Stimulated activated CD4-positive, alpha-beta T cell treated with anti-CD3 and anti-CD28 coated beads, Interleukin-4, amount 100 ng/mL, for 4 hours (primary cell): ENCODE measurements at regions not wholly inside any gene's neighbourhood (a gene's known extent, or its start where the extent isn't known, plus 50 kb on each side); places are given as distances from the start of the nearest gene placed in this dataset.

Source experiments
- DNase-seq, 2 experiments: peaks; one replicate each; pipeline ENCODE4 v3.0.0-alpha.2; 2020

DNA sequence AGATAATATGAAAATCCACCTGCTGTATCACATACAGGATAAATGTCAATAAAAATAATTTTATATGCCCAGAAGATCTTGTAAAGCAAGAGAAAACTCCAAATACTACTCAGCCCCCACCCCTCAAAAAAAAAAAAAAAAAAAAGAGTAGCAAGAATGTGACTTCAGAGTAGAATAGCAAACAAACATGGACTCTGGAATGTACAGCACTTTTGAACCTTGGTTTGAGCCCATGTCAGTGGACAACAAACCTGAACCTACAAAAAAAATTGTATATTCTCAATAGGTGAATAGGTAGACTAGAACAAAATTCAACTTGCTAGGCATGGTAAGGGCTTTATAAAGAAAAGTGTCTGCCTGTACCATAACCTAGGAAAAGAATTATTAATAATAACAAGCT lies 428.0 kb downstream of the SLITRK6 start:
- no peak for DNase-seq

- DNase-seq = no peak
Measured at GRCh38 chr13:85368686-85369085, 430.5 kb downstream of the SLITRK6 start.

- DNase-seq = no peak
Measured at GRCh38 chr13:85367887-85368286, 431.3 kb downstream of the SLITRK6 start.

DNA sequence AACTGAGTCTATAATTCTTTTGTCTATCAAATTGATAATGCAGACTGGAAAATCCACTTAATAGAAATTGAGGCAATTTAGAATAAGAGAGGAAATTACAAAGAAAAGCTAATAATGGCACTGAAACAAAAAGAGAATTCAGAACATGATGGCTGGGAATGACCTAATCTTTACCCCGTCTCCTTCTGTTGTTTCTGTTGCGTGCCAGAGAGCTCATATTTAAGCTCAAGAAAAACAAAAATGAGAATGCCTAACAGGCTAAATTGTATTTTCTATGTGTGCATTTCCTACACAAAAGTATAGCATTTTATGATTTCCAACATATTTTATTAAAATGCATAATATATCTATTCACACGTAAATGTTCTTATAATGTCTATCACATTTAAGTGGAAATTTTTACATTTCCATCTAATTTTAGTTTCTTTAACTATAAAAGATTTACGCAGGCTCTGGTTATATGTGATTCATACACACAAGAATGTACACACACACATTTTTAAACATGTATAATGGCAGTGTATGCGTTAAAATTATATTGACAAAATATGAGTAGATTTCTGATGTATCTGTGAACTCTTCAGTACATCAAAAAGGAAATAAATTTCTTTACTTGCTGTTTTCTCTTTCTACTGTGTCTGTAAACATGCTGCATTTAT lies 432.3 kb downstream of the SLITRK6 start:
- no peak for DNase-seq

DNA sequence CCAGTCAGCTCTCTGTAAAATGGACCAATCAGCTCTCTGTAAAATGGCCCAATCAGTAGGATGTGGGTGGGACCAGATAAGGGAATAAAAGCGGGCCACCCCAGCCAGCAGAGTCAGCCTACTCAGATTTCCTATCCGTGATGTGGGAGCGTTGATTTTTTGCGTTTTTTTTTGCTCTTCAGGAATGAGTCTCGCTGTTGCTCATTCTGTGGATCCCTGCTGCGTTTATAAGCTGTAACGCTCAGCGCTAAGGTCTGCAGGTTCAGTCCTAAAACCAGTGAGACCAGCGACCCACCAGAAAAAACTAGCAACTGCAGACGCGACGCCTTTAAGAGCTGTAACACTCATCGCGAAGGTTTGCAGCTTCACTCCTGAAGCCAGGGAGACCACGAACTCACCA lies 435.7 kb downstream of the SLITRK6 start:
- no peak for DNase-seq

DNA sequence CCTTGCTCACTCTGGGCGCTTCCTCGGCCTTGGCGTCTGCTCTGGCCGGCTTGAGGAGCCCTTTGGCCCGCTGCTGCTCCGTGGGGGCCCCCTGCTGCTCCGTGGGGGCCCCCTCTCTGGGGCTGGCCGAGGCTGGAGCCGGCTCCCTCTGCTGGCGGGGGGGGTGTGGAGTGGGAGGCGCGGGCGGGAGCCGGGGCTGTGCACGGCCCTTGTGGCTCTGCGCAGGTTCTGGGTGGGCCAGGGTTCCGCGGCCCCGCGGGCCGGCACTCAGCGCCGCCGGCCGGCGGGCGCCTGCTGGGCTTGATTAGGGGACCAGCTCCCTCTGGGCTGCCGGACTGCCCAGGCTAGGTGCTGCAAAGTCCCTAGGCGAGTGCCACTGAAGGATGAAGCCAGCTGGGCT lies 436.2 kb downstream of the SLITRK6 start:
- DNase-seq = no peak

DNA sequence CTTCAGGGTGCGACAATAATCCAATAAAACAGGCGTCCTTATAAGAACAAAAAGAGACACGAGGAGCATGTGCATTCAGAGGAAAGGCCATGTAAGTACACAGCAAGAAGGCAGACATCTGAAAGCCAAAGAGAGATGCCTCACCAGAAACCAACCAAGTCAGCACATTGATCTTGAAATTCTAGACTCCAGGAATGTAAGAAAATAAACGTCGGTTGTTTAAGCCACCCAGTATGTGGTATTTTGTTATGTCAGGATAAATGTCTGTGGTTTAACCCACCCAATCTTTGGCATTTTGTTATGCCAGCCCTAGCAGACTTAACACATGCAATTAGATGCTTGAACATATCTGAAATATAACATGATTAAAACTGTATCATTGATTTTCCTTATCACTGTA lies 452.0 kb downstream of the SLITRK6 start:
- no peak for DNase-seq

- no peak for DNase-seq
Measured at GRCh38 chr13:85334187-85334586, 465.0 kb downstream of the SLITRK6 start.

- no peak for DNase-seq
Measured at GRCh38 chr13:85333506-85334020, 465.7 kb downstream of the SLITRK6 start.

GRCh38 chr13:85332615-85333014 lies 466.6 kb downstream of the SLITRK6 start:
- no peak for DNase-seq

DNA sequence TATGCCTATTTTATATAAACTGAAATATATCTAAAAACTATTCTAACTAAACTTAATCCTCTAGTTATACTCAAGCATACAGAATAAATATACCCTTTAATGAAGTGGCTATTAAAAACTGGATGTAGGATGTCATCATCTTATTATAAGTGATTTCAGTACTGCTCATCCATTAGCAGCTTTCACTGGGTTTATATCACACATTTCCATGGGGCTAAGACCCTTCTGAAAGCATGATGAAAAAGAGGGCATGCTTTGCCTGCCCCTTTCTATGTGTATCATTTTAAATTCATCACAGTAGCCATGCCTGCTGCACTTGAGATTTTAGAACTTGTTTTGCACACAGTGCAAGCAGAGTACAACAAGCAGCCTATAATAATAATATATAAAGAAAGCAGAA lies 477.5 kb downstream of the SLITRK6 start:
- no peak for DNase-seq

DNA sequence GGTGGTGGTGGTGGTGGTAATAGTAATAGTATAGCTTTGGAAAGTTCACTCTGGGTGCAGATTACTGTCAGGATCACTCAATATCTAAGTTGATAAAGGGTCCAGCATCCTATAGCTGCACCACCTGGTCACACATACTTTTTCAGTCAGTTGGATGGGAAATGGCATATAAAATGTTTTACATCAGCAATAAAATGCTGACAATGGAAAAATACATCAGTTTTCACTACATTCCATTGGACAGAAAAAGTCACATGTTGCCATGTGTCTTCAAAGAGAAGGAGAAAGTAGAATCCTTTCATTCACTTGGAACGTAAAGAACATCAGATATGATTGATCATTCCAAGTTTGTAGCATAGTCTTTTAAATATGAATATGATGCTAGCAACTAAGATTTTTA lies 481.4 kb downstream of the SLITRK6 start:
- DNase-seq = no peak

DNA sequence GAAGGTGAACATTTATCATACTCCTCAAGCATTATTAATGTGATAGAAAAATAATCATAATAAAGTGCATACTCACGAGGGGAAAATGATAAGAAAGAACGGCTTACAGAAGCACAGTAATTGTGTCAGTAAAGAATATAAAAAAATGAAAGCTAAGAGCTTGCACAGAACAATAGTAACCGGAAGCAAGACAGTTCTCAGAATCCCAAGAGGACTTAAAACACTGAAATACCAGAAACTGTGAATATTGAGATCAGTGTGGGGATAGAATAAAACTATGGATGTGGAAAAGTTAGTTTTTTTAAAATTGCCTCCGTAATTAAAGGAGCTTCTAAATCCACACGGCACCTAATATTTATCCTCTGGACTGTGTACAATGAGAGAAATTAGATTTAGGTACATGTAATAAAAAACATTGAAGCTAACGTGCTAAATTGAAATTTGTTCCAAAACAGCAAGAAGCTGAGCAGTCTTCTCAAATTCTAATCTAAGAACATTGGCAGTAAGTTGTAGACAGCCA lies 482.7 kb downstream of the SLITRK6 start:
- DNase-seq = no peak

GRCh38 chr13:85314686-85315085 lies 484.5 kb downstream of the SLITRK6 start:
- no peak for DNase-seq

DNA sequence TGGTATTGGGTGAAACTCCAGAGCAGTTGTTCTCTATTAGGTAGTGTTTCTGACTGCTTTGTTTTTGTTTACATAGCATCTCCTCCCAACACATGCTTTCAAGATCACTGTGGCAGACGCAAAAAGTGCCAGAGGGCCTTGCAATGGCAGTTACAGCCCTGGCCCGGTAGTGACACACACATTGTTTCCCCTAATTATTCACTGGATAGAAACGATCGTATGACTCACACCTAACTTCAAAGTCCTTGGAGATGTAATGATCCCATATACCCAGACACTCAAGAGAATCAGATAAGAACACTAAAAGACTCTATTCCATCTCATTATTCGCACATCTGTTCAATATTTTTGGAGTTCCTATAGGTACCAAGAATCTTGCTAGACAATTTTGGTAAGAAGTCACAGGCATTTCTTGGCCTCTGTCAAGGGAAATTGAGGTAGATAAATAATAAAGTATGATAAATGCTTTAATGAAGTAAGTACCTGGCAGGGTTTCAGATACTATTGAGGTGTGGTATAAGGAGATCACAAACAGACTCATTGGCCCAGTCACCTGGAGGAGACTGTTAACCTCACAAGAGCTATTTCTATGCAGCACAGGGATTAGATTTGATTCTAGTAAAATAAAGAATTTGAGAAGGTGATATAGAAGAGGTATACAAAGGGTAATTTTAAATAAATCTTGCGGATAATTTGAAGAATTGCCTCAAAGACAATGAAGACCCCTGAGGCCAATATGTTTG lies 485.3 kb downstream of the SLITRK6 start:
- no peak for DNase-seq

GRCh38 chr13:85312071-85312470 lies 487.1 kb downstream of the SLITRK6 start:
- no peak for DNase-seq

GRCh38 chr13:85303630-85304029 lies 495.6 kb downstream of the SLITRK6 start:
- no peak for DNase-seq

- no peak for DNase-seq
Measured at GRCh38 chr13:85298387-85298924, 500.8 kb downstream of the SLITRK6 start.

DNA sequence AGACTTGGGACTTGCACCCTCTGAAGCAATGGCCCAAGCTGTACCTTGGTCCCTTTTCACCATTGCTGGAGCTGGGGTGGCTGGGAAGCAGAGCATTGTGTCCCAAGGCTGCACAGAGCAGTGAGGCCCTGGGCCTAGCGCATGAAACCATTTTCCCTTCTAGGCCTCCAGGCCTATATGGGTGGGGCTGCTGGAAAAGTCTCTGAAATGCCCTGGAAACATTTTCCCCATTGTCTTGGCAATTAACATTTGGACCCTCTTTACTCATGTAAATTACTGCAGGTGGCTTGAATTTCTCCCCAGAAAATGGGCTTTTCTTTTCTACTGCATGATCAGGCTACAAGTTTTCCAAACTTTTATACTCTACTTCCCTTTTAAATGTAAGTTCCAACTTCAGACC lies 510.5 kb downstream of the SLITRK6 start:
- no peak for DNase-seq

DNA sequence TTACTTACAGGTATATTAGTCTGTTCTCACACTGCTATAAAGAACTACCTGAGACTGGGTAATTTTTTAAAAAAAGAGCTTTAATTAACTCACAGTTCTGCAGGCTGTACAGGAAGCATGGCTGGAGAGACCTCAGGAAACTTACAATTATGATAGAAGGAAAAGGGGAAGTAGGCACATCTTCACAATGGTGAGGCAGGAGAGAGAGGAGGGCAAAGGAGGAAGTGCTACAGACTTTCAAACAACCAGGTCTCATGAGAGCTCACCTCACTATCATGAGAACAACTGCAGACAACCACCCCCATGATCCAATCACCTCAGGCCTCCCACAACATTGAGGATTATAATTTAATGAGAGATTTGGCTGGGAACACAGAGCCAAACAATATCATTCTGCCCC lies 511.7 kb downstream of the SLITRK6 start:
- DNase-seq = no peak

- no peak for DNase-seq
Measured at GRCh38 chr13:85286081-85286480, 513.1 kb downstream of the SLITRK6 start.

GRCh38 chr13:85284349-85284748 lies 514.9 kb downstream of the SLITRK6 start:
- no peak for DNase-seq

DNA sequence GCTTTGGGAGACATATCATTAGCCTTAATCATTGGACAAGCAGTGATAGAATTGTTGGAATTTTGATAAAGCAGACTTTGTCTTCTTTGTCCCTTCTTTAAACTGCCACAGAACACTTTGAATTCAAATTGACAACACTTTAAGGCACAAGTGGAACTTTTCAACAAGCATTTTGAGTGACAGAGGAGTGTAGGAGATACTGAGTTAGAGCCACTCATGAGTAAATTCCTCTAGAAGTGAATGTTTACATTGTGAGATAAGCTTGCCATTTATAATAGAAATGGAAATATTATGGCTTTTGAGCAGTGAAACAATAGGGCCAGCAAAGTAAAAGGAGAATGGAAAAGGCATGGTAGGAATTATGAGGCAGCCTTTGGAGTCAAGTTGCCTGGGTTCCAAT lies 515.8 kb downstream of the SLITRK6 start:
- DNase-seq = no peak

- no peak for DNase-seq
Measured at GRCh38 chr13:85282876-85283275, 516.3 kb downstream of the SLITRK6 start.
